GM12878 (cell line): ENCODE measurements at regions not wholly inside any gene's neighbourhood (a gene's known extent, or its start where the extent isn't known, plus 50 kb on each side); places are given as distances from the start of the nearest gene placed in this dataset.

Experiments
- CREM ChIP-seq: IDR thresholded peaks from 2 replicates; pipeline ENCODE4 v1.6.1; 2014; ENCODE audit warnings: antibody characterized with exemption, low read depth
- EGR1 ChIP-seq, 2 experiments: IDR thresholded peaks; 1 replicate in 1 of 2; 2 replicates in 1 of 2; pipeline ENCODE4 v1.6.1; 2011 to 2012; ENCODE audit warnings: low read depth in 2 of 2, low read length in 2 of 2, borderline replicate concordance in 1 of 2, mild to moderate bottlenecking in 1 of 2, moderate library complexity in 1 of 2
- GABPA ChIP-seq: IDR thresholded peaks from 2 replicates; pipeline ENCODE4 v1.6.1; 2014; ENCODE audit warnings: antibody characterized with exemption, low read depth, mild to moderate bottlenecking, inconsistent platforms
- JUNB ChIP-seq: IDR thresholded peaks from 2 replicates; pipeline ENCODE4 v1.6.1; 2016; ENCODE audit warnings: antibody characterized with exemption, mild to moderate bottlenecking
- RAD21 ChIP-seq: IDR thresholded peaks from 2 replicates; pipeline ENCODE4 v1.6.1; 2011; ENCODE audit warnings: mild to moderate bottlenecking, low read depth, low read length, moderate library complexity; ENCODE audit not compliant: insufficient read depth
- RFX5 ChIP-seq: IDR thresholded peaks from 2 replicates; pipeline ENCODE4 v1.6.1; 2011; ENCODE audit warnings: low read depth, low read length, improper control_type of control experiment
- TCF7 ChIP-seq: IDR thresholded peaks from 2 replicates; pipeline ENCODE4 v1.6.1; 2014; ENCODE audit warnings: antibody characterized with exemption, borderline replicate concordance
- ZNF207 ChIP-seq: fragments of 450-650 bp; IDR thresholded peaks from 2 replicates; pipeline ENCODE4 v1.6.1; 2014; ENCODE audit warnings: antibody characterized with exemption, mild to moderate bottlenecking, borderline replicate concordance
- TF ChIP-seq, protein P1 (sequence below): IDR thresholded peaks from 2 replicates; pipeline ENCODE4 v1.6.1; 2011; ENCODE audit warnings: low read depth, low read length, improper control_type of control experiment, borderline replicate concordance
- TF ChIP-seq, protein P2 (sequence below), 3 experiments: IDR thresholded peaks in 2 of 3; conservative IDR thresholded peaks in 1 of 3; 2 replicates each; pipeline ENCODE4 v1.5.1; 2011; ENCODE audit warnings: low read depth in 3 of 3, low read length in 3 of 3, mild to moderate bottlenecking in 3 of 3, control low read depth in 2 of 3, moderate library complexity in 2 of 3, inconsistent platforms in 1 of 3, mixed read lengths in 1 of 3; ENCODE audit not compliant: control insufficient read depth in 2 of 3, insufficient read depth in 1 of 3; ENCODE audit errors: extremely low read depth in 1 of 3

DNA sequence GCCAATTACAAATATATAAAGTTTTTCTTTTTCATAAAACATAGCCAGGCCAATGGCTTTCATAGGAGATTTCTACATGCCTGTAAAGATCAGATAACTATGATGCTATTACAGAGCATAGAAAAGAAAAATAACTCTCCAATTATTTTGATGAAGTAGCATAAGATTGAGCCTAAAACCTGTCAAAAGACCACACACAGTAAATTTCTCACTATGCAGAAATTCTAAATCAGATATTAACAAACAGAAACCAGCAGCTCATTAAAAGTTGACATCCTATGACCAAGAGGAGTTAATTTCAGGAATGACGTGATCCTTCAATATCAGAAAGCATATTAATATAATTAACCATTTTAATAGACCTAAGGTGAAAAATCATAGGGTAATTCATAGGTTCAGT is 139.0 kb upstream of the PIEZO2 start:
- TF ChIP-seq, protein P1, sequence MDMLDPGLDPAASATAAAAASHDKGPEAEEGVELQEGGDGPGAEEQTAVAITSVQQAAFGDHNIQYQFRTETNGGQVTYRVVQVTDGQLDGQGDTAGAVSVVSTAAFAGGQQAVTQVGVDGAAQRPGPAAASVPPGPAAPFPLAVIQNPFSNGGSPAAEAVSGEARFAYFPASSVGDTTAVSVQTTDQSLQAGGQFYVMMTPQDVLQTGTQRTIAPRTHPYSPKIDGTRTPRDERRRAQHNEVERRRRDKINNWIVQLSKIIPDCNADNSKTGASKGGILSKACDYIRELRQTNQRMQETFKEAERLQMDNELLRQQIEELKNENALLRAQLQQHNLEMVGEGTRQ: no peak
- TF ChIP-seq RAD21: no peak
- no peak for TF ChIP-seq GABPA
- TF ChIP-seq EGR1 (IDR thresholded peaks at IDR 0.05; ENCODE audit: borderline replicate concordance in 1 of 2, low read depth in 2 of 2, low read length in 2 of 2): no peak
- TF ChIP-seq JUNB: no peak
- TF ChIP-seq ZNF207: no peak
- TF ChIP-seq, protein P2, sequence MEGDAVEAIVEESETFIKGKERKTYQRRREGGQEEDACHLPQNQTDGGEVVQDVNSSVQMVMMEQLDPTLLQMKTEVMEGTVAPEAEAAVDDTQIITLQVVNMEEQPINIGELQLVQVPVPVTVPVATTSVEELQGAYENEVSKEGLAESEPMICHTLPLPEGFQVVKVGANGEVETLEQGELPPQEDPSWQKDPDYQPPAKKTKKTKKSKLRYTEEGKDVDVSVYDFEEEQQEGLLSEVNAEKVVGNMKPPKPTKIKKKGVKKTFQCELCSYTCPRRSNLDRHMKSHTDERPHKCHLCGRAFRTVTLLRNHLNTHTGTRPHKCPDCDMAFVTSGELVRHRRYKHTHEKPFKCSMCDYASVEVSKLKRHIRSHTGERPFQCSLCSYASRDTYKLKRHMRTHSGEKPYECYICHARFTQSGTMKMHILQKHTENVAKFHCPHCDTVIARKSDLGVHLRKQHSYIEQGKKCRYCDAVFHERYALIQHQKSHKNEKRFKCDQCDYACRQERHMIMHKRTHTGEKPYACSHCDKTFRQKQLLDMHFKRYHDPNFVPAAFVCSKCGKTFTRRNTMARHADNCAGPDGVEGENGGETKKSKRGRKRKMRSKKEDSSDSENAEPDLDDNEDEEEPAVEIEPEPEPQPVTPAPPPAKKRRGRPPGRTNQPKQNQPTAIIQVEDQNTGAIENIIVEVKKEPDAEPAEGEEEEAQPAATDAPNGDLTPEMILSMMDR (IDR thresholded peaks at IDR 0.05 in 2 of 3, conservative IDR thresholded peaks at IDR 0.05 in 1 of 3; ENCODE audit: control insufficient read depth in 2 of 3, extremely low read depth in 1 of 3, insufficient read depth in 1 of 3, low read depth in 3 of 3, low read length in 3 of 3): no peak
- TF ChIP-seq RFX5: no peak
- no peak for TF ChIP-seq TCF7
- TF ChIP-seq CREM: no peak
